ENCODE measurements at regions not wholly inside any gene's neighbourhood (a gene's known extent, or its start where the extent isn't known, plus 50 kb on each side); places are given as distances from the start of the nearest gene placed in this dataset.

- no peak for DNase-seq
These were observed 144.9 kb downstream of the TSN start for GRCh38 chr2:121900391-121900790.

DNA sequence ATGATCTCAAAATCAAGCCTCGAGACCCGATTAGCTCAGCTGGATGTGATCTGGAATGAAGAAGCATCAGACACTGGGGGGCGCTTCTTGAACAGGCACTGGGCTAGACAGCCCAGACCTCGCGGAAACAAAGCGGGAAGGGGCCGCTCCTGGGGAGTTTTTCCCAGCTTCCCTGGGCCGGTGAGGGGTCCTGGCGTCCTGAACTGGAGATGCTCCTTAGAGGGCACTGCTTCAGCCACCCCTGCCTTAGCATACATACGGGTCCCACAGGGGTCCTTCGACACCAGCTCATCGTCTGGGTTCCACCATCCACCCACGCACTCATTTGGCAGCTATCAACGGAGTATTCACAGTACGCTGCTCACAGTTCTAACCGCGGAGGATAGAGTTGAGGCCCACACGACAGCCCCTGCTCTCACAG, 146.7 kb downstream of the TSN start:
- no peak for DNase-seq

GRCh38 chr2:121902616-121903015, 147.2 kb downstream of the TSN start:
- no peak for DNase-seq

DNA sequence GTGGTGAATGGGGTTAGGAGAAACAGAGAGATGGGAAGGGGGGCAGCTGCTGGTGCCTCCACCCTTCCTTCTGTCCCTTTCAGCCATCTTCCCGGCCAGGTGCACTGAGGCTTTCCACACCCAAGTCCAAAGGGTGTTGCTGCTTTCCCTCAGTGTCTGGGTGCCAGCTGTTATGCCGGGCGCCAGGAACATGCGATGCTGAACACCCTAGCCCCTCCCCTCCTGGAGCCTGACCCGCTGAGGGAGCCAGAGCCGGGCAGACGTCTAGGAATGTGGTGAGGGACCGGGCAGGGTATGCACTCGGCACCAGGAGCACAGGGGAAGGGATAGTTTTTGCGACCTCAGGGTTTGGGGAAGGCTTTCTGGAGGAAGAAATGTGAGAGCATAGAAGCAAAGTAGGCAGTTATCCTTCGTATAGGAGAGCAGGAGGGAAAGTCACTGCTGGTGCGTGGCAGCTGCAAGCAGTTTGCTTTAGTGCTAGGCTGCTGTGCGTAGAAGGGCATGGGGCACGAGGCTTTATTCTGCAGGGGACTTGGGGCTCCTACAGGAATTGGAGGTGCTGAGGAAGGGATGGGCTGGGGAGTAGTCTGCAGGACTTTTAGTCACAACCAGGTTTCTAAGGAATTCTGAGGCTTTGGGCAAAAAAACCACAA, 147.7 kb downstream of the TSN start:
- peak; percentile 10 for DNase-seq

GRCh38 chr2:121904656-121905055, 149.2 kb downstream of the TSN start:
- DNase-seq, result no peak

DNA sequence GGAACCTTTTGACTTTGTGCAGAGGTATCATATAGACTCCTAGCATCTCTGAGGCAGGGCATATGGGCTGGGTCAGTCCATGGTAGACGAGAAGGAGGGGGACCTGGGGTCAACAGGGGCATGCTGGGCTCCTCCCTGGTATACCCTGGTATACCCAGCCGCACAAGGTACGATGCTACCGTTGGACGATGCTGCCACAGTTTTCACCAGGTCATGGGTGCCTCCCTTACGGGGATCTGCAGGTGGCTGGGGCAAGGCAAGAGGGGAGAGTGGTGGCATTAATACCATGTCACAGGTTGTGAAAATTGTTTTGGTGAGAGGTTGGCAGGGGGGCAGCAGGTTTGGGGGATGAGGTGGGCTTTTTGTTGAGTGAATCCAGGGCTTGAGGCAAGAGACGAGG, 149.8 kb downstream of the TSN start:
- no peak for DNase-seq

DNA sequence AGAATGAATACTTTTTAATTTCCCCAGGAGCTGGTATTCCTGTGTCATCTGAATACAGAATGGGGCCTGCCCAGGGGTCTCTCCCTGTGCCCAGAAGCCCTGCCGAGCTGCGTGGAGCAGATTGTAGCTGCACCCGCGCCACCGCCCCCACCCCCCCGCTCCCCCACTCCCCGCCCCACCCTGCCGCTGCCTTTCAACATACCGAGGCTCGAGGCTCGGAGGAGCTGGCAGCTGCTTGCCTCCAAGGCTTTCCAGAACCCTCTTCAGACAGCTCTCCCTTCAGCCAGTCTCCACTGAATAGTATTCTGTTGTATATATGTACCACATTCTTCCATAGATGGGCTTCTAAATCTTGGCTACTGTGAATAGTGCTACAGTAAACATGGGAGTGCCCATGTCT, 150.7 kb downstream of the TSN start:
- no peak for DNase-seq

DNA sequence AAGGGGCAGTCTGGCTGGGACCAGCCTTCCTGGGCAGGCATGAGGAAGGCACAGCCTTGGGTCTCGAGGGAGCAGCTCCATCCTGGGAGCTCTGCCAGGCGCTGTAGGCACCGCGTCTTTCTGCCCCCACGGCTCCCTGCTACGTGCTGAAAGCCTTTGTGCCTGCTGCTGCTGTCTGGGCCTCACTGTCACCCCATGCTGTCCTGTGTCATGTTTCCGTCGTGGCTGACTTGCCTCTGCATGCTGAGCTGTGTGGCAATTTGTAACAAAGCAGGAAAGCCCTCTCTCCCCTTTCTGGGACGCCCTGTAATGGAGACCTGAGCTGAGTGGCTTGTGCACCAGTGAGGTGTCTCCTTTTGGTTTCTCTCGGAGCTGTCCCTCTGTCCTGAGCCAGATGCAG, 152.5 kb downstream of the TSN start:
- no peak for DNase-seq

- no peak for DNase-seq
These were observed 154.7 kb downstream of the TSN start for GRCh38 chr2:121910139-121910538.

- DNase-seq, result no peak
These were observed 155.6 kb downstream of the TSN start for GRCh38 chr2:121911036-121911435.

- no peak for DNase-seq
These were observed 161.7 kb downstream of the TSN start for GRCh38 chr2:121917143-121917542.

GRCh38 chr2:121918231-121918630, 162.8 kb downstream of the TSN start:
- no peak for DNase-seq

GRCh38 chr2:121919803-121920202, 164.4 kb downstream of the TSN start:
- no peak for DNase-seq

DNA sequence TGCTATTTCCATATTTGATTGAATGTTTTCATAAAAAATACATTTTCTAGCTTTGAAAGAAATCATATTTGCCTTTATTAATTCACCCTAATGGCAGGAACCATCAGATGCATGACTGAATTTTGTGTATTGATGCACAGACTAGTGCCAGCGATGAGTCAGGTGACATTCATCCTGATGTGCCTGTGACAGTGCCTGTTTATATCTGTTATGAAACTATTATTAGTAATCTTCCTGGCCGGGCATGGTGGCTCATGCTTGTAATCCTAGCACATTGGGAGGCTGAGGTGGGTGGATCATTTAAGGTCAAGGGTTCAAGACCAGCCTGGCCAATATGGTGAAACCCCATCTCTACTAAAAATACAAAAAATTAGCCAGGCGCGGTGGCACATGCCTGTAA, 170.0 kb downstream of the TSN start:
- DNase-seq, result no peak

GRCh38 chr2:121943285-121943684, 187.8 kb downstream of the TSN start:
- DNase-seq, result no peak

GRCh38 chr2:121944072-121944831, 188.8 kb downstream of the TSN start:
- DNase-seq, result no peak

DNA sequence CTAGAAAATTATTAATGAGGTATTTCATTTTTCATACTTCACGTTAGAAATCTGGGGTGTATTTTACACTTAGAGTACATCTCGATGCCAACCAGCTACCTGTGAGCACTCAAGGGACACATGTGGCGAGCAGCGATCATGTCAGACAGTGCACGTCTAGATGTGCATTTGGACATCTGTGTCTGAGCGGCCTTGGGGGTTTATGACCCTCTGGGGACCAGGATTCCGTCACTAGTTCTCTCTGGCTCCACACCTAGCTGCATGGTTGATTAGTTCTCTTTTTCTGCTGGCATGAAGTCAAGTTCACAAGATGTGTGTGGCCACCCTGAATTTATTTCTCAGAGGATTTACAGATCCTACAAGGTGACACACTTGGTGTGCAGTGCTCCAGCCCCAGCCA, 192.2 kb downstream of the TSN start:
- no peak for DNase-seq

DNA sequence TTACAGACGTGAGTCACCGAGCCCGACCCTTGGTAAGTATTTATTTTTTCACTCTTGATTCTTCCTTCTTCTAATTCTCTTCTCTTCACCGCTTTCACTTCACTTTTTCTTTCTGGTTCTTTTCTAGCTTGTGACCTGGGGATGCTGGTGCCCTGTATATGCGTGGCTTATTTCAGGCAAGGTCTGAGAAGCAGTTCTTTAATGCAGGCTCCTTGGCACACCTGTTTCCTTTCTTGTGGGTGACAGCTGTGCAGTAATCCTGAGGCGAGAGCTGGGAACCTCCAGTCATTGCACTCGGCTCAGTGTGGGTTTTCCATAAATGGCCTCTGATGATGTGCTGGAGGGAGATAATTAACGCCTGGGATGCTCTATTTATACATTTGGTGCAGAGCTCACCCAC, 193.8 kb downstream of the TSN start:
- DNase-seq, result no peak

GRCh38 chr2:121955426-121955825, 200.0 kb downstream of the TSN start:
- peak; percentile 42 for DNase-seq

DNA sequence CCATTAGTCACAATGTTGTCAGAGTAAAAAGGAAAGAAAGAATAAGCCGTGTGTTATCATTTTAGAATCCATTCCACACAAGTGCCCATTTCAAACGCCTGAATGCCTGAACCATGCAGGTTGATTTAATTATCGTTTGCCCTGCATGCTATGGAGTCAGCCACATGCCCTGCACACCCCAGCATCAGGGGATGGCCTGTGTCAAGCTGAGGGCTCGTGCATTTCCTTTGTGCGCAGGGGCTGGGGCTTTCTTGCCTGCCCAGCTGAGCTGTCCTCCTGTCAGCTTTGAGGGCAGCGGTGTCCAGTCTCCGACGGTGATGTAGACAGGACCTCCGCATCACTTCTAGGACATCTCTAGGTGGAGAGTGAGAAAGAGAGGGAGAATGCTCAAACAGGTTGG, 200.4 kb downstream of the TSN start:
- DNase-seq, result no peak

DNA sequence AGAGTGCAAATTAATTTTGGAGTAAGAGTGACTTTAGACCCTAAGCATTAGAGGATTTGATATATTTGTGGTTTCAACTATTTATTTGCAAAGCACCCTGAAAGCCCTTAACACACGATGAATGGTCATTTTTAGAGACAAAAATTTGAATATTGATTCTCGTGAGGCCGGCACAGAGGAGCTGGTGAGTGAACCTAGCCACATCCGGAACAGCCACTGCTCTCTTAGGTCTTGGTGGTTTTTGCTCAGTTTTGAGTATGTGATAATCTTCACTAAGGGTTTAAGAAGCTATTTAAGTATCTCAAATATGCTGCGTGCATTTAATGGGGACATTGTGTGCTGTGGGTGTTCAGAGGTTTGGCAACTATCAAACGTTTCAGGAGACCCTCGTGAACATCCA, 204.8 kb downstream of the TSN start:
- no peak for DNase-seq

DNA sequence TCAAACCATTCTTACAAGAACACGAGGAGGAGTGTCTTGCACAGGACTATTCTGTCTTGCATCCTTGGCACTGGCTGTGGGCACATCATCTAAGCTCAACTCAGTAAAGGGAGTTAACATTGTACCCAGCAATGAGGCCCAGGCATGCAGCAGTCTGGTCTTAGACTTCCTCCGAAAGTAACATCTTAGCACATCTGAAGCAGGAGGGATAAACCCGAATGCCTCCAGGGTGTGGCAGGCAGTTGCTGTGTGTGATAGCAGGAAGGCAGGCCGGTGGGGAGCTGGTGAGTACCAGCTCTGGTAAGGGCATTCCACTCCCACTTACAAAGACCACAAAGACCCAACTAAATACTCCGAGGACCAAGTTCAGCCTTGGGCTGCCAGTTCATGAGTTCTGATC, 206.3 kb downstream of the TSN start:
- DNase-seq, result no peak

DNA sequence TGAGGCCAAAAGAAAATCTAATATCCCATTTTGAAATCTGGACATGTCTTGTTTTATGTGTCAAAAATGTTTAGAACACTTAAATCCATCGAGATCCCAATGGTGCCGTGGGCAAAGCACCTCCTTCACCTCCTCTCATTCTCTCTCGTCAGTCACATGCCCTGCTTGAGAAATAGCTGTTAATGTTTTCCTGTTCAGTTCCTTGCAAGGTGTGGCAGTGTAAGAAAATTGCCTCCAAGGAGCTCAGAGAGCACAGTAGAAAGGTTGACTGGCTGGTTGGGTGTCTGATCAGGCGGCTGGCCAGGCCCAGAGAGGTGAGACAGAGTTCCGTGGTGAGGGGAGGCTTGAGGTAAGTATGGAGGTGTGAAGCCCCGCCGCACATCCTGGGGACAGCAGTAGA, 210.2 kb downstream of the TSN start:
- no peak for DNase-seq

DNA sequence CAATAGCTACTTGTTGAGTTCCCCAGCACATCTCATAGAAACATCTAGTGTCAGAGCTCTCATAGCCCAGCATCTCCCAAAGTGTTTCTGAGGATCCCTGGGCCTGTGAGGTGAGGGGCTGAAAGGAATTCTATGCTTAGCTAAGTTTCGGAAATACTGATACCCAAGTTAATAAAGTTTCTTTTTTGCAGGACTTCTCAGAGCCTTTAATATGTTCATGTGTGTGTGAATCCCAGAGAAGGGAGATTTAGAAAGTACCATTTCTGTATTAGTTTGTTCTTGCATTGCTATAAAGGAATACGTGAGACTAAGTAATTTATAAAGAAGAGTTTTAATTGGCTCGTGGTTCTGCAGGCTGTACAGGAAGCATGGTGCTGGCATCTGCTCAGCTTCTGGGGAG, 211.2 kb downstream of the TSN start:
- DNase-seq, result no peak

GRCh38 chr2:121969166-121969565, 213.7 kb downstream of the TSN start:
- no peak for DNase-seq
